GM23248 (cell line): ENCODE measurements at regions not wholly inside any gene's neighbourhood (a gene's known extent, or its start where the extent isn't known, plus 50 kb on each side); places are given as distances from the start of the nearest gene placed in this dataset.

Source experiments
- DNase-seq: peaks from one replicate; pipeline ENCODE4 v3.0.0-alpha.2; 2015
- H2AFZ ChIP-seq: fragments of 200-600 bp; sonication (generic); 2 replicates; pipeline ENCODE4 v1.6.1; 2016; ENCODE audit warnings: antibody characterized with exemption
- H3F3A ChIP-seq: fragments of 200-600 bp; sonication (generic); 2 replicates; pipeline ENCODE4 v1.6.1; 2016; ENCODE audit warnings: mild to moderate bottlenecking, antibody characterized with exemption, mixed run types; ENCODE audit not compliant: insufficient read depth
- H3K27ac ChIP-seq: fragments of 200-600 bp; sonication (generic); 2 replicates; pipeline ENCODE4 v1.5.1; 2016; ENCODE audit warnings: mild to moderate bottlenecking
- H3K27me3 ChIP-seq: fragments of 200-600 bp; sonication (generic); replicated peaks from 2 replicates; pipeline ENCODE4 v1.6.1; 2016; ENCODE audit warnings: mild to moderate bottlenecking; ENCODE audit not compliant: insufficient read depth
- H3K36me3 ChIP-seq: fragments of 200-600 bp; sonication (generic); 2 replicates; pipeline ENCODE4 v1.6.1; 2016; ENCODE audit warnings: low read depth, mild to moderate bottlenecking
- H3K4me1 ChIP-seq: fragments of 200-600 bp; sonication (generic); 2 replicates; pipeline ENCODE4 v1.6.1; 2016; ENCODE audit warnings: mild to moderate bottlenecking; ENCODE audit not compliant: insufficient read depth
- H3K4me2 ChIP-seq: fragments of 200-600 bp; sonication (generic); one replicate; pipeline ENCODE4 v1.6.1; 2016; ENCODE audit warnings: mild to moderate bottlenecking; ENCODE audit not compliant: unreplicated experiment
- H3K4me3 ChIP-seq: fragments of 200-600 bp; sonication (generic); 2 replicates; pipeline ENCODE4 v1.5.1; 2016; ENCODE audit warnings: mild to moderate bottlenecking
- H3K79me2 ChIP-seq: fragments of 200-600 bp; sonication (generic); 2 replicates; pipeline ENCODE4 v1.6.1; 2016; ENCODE audit warnings: mild to moderate bottlenecking; ENCODE audit not compliant: insufficient read depth
- H3K9ac ChIP-seq: fragments of 200-600 bp; sonication (generic); 2 replicates; pipeline ENCODE4 v1.6.1; 2016; ENCODE audit warnings: mild to moderate bottlenecking
- H3K9me2 ChIP-seq: fragments of 200-600 bp; sonication (generic); 2 replicates; pipeline ENCODE4 v1.6.1; 2016; ENCODE audit warnings: mixed run types, mild to moderate bottlenecking, moderate library complexity; ENCODE audit not compliant: insufficient read depth
- H3K9me3 ChIP-seq: fragments of 200-600 bp; sonication (generic); one replicate; pipeline ENCODE4 v1.6.1; 2017; ENCODE audit warnings: low read depth
- H4K20me1 ChIP-seq: fragments of 200-600 bp; sonication (generic); 2 replicates; pipeline ENCODE4 v1.6.0; 2016; ENCODE audit not compliant: insufficient read depth
- EZH2 ChIP-seq: fragments of 200-600 bp; sonication (generic); IDR thresholded peaks from 2 replicates; pipeline ENCODE4 v1.6.1; 2018; ENCODE audit warnings: antibody characterized with exemption, mild to moderate bottlenecking; ENCODE audit not compliant: insufficient read depth, poor library complexity, severe bottlenecking
- EZH2phosphoT487 ChIP-seq: fragments of 200-600 bp; sonication (generic); IDR thresholded peaks from 2 replicates; pipeline ENCODE4 v1.6.1; 2018; ENCODE audit warnings: antibody characterized with exemption, moderate library complexity, mild to moderate bottlenecking, low read depth; ENCODE audit not compliant: insufficient read depth
- WGBS, 2 experiments: methylation state at CpG; one replicate each; pipeline ENCODE4 v1.1.6; 2015 to 2017; ENCODE audit warnings: low lambda C conversion rate in 2 of 2, low coverage in 1 of 2; ENCODE audit errors: missing lambda C conversion rate in 2 of 2; 5-methylcytosine and 5-hydroxymethylcytosine counted together
- in situ Hi-C: fragments of 300-500 bp; cut with MboI; formaldehyde crosslinking; loops from 2 replicates; pipeline ENCODE4 v1.15.0; 2020

GRCh38 chr20:20768202-20768815 lies 55.9 kb upstream of the RALGAPA2 start:
- Histone ChIP-seq H3K27me3 (no peaks in the 10 kb centered on the region), H3K4me1 (no peaks in the 10 kb centered on the region), H3K4me3 (no peak overlapping the region), H3K9ac (no peak overlapping the region), H3K36me3 (no peaks in the 10 kb centered on the region), H3F3A (no peaks in the 10 kb centered on the region), H3K79me2 (no peaks in the 10 kb centered on the region), H3K4me2 (no peak overlapping the region), H2AFZ (no peak overlapping the region), H3K9me2 (no peaks in the 10 kb centered on the region), H3K27ac (no peak overlapping the region), H3K9me3 (no peaks in the 10 kb centered on the region), H4K20me1 (no peaks in the 10 kb centered on the region)
- TF ChIP-seq EZH2 (no peak), EZH2phosphoT487 (no peak)
- in situ Hi-C loops = no loop called here
- WGBS, 2 experiments = 58 to 66% methylated on average over 16 to 24 of the region's 30 CpGs
- no peak for DNase-seq

DNA sequence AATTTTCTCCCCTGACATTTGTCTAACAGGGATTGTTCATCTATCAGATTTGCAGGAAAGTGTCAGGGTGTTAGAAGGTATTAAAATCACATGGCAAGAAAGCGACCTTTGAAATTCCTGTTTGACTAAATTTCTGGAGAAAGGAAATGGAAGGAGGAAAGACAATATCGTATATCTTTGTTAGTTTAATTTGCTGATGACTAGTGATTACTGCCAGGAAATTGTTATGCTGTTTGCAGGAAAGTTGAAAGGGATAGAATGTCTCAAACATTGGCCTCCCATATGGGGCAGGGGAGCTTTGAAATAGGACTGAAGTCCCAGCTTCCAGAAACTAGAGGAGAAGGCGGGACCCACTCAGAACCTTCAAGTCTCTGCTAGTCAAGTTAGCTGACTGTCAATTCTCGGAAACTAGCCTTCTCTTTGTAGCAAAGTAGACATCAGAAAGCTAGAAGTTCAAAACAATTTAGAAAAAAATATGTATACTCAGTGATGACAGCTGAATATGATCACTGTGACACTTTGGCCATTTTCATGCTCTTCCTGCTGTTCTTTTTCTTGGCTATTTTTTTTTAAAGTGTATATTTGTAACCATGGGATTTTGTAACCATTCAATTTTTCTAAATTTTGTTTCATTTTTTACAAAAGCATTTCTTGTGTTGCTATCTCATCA lies 53.4 kb upstream of the RALGAPA2 start:
- Histone ChIP-seq H2AFZ (no peak overlapping the region), H3K4me2 (no peak overlapping the region), H3K4me1 (no peaks in the 10 kb centered on the region), H3K9ac (no peak overlapping the region), H3K27me3 (0 out of 2 replicates have a peak, but pooled peaks cover 1% of the 10 kb centered on the region), H3K9me3 (no peaks in the 10 kb centered on the region), H3K27ac (no peak overlapping the region), H3K9me2 (no peaks in the 10 kb centered on the region), H3K36me3 (no peaks in the 10 kb centered on the region), H4K20me1 (no peaks in the 10 kb centered on the region), H3F3A (no peaks in the 10 kb centered on the region), H3K4me3 (no peak overlapping the region), H3K79me2 (no peaks in the 10 kb centered on the region)
- in situ Hi-C loops = no loop called here
- no peak for TF ChIP-seq EZH2
- TF ChIP-seq EZH2phosphoT487 = no peak
- no peak for DNase-seq
- WGBS, 2 experiments = 10 to 13% methylated on average over 4 of the region's 4 CpGs

- Histone ChIP-seq H3K9me3 (no peaks in the 10 kb centered on the region), H3K79me2 (no peaks in the 10 kb centered on the region), H3K4me3 (no peak overlapping the region), H2AFZ (no peak overlapping the region), H3K4me2 (no peak overlapping the region), H4K20me1 (no peaks in the 10 kb centered on the region), H3F3A (no peaks in the 10 kb centered on the region), H3K9me2 (no peaks in the 10 kb centered on the region), H3K27ac (no peak overlapping the region), H3K36me3 (no peaks in the 10 kb centered on the region), H3K9ac (no peak overlapping the region), H3K27me3 (0 out of 2 replicates have a peak, but pooled peaks cover 4% of the 10 kb centered on the region), H3K4me1 (no peaks in the 10 kb centered on the region)
- no peak for DNase-seq
- WGBS, 2 experiments = 29 to 35% methylated on average over 5 of the region's 5 CpGs
- in situ Hi-C loops = no loop called here
- TF ChIP-seq EZH2phosphoT487 (no peak), EZH2 (no peak)
These were observed 51.2 kb upstream of the RALGAPA2 start for GRCh38 chr20:20763650-20764049.
